HG03439 (cell line): ENCODE measurements at regions not wholly inside any gene's neighbourhood (a gene's known extent, or its start where the extent isn't known, plus 50 kb on each side); places are given as distances from the start of the nearest gene placed in this dataset.

Experiments
- ATAC-seq: cut with Tn5 transposase; IDR thresholded peaks from one replicate; pipeline ENCODE4 v1.9.1; 2021; ENCODE audit warnings: mild to moderate bottlenecking, moderate library complexity; ENCODE audit not compliant: unreplicated experiment

DNA sequence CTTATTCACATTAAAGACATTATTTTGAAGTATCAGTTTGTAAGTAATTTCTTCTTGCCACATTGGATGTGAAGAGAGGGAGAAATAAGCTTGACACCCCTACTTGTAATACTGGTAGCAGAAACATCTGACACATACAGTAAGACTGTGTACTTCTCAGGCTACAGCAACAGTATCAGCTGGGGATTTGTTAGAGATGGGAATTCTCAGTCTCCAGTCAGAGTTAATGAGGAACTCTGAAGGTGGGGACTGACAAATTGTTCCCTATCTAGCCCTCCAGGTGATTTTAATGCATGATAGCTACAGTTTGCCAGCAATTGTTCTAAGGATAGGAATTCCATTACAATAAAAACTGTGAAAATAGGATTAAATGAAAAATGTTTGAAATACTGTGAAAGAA lies 524.8 kb downstream of the PRR16 start:
- no peak for ATAC-seq

DNA sequence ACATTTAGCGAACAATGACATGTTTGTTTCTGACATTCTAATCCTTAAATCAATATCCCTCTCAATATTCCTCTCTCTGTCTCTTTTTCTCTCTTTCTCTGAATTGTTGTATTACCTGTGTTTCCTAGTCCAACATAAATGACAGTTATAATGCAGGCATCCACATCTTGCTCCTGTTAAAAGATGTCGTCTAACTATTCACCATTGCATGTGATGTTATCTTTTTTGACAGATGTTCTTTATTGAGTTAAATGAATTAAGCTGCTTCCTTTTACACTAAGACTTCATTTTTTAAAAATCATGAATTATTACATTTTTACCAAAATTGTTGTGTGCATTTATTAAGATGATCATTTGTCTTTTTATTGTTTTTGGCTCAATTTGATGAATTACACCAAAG lies 527.5 kb downstream of the PRR16 start:
- ATAC-seq: no peak

- ATAC-seq: no peak
Observed at GRCh38 chr5:120994112-120994511, 530.0 kb downstream of the PRR16 start.

DNA sequence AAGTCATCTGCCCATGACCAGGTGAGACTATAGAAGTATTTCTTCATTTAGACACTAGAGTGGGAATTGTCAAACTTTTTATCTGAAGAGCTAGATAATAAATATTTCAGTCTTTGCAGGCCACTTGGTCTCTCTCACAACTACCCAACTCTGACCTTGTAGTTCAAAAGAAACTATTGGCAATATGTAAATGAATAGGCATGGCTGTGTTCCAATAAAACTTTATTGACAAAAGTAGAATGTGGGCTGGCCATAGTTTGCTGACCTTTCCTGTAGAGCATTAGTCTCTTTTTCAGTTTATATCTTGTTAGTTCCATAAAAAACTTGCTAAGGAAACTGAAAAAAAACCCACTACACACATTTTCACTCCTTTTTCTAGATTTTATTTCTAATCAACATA lies 535.5 kb downstream of the PRR16 start:
- no peak for ATAC-seq

GRCh38 chr5:121006217-121006616 lies 542.1 kb downstream of the PRR16 start:
- ATAC-seq: no peak

- no peak for ATAC-seq
Observed at GRCh38 chr5:121008041-121008440, 543.9 kb downstream of the PRR16 start.

GRCh38 chr5:121009058-121009457 lies 545.0 kb downstream of the PRR16 start:
- no peak for ATAC-seq

GRCh38 chr5:121018004-121018403 lies 553.9 kb downstream of the PRR16 start:
- no peak for ATAC-seq

- ATAC-seq: no peak
Observed at GRCh38 chr5:121019106-121019505, 555.0 kb downstream of the PRR16 start.

DNA sequence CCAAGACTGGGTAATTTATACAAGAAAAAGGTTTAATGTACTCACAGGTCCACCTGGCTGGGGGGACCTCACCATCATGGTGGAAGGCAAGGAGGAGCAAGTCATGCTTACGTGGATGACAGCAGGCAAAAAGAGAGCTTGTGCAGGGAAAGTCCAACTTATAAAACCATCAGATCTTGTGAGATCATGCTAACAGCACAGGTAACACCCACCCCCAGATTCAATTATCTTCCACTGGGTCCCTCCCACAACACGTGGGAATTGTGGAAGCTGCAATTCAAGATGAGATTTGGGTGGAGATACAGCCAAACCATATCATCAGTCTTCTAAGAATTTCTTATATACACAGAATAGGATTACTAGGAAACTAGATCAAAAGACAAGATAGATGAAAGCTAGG lies 555.6 kb downstream of the PRR16 start:
- ATAC-seq: no peak

DNA sequence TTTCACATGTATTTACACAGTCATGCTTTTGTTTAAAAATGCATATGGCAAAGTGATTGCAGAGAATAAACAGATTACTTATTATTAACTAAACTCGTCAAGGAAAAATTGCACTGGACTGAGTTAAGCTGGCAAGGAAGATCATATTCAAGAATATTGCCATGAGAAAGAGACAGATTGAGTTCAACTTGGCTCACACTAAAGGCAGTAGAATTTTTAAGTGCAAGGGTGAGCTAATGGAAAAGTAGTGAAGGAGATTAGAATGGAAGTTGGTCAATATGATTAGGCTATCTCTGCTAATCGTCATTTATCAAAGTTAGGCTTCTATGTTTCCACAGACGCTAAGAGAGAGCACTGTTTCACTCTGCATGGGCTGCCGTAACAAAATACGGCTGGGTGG lies 557.6 kb downstream of the PRR16 start:
- no peak for ATAC-seq

DNA sequence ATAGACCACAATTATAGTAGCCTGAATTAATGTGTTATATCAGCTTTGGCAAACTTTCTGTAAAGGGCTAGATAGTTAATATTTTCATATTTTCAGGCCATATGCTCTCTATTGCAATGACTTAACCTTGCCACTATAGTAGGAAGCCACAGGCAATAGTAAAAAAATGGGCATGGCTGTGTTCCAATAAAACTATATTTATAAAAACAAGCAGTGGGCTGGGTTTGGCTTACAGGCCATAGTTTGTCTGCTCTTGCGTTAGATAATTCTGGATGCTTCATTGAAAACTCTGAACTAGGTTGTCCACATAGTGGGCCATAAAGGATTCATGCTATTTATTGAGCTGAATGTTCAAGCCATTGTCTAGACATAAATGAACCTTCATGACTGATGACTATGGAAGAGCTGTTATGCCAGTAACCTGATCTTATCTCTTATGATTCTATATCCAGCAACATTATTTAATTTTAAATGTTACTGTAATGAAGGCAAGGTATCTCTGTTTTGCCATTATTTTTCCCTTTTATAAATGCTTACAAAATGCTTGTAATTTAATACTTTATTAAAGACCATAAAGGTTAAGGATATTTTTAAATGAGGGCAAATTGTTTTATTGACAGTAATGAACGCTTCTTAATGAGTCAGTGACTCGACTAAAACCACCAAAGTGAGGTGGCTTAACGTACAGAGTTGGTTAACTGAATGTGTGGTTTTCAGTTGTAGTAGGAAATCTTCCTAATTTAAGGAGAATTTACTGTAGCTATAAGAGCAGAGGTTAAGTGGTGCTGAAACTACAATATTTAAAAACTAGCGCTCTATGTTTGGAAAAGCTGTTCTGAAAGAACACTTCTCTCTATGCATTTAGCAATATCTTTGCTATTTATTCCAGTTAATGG lies 560.6 kb downstream of the PRR16 start:
- ATAC-seq: no peak

DNA sequence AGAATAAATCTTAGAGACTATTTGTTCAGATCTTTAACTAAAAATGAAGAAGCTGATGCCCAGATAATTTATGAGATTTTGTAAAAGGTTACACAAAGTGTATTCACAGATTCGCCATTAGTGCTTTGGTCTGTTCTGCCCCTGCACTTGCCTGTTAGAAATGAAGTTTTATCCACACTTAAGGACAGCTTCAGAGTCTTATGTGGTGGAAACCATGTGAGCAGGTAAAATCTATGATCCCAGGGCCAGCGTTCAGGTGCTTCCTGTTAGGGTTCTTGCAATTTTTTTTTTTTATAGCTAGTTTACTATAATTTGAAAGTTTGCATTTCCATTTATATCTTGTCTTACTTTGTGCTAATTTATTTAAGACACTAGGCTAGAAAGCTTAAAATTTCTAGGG lies 561.6 kb downstream of the PRR16 start:
- ATAC-seq: no peak

GRCh38 chr5:121027636-121028035 lies 563.5 kb downstream of the PRR16 start:
- ATAC-seq: no peak

DNA sequence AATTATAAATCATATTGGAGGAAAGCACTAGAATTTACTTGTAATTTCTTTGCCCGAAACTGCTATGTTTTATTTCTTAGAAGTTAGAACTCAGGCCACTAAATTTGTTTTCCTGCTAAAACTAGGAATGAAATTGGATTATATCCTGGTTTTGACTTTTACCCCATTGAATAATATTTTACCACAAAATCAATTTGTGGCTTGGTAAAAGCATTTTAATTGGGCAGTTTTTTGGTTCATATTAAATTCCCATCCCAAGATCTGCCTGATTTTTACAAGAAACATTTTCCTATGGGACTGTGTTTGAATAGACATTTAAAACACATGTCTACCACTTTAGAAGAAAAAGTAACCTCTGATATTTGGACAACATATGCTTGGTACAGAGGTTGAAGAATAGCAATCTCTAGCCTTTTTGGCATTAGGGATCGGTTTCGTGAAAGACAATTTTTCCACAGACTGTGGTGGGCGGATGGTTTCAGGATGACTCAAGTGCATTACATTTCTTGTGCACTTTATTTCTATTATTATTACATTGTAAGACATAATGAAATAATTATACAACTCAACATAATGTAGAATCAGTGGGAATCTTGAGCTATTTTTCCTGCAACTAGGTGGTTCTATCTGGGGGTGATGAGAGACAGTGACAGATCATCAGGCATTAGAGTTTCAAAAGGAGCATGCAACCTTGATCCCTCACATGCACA lies 565.6 kb downstream of the PRR16 start:
- ATAC-seq: no peak

DNA sequence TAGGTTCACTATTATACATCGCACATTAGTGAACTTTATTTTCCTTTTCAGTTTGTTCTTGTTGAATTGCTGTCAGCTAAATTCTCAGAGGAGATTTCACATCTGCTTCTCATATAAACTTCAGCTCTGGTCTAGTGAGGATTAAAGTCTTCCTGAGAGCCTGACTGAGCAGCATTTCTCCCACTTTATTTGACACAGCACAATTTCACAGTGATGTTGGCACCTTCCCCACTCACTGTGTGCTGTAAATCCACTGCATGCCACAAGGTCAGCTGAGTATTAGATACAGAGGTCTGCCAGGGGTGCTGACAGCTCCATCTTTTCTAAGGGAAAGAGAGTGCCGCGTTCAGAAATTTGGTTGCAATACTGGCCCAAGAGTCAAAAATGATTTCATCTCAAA lies 567.4 kb downstream of the PRR16 start:
- ATAC-seq: no peak

DNA sequence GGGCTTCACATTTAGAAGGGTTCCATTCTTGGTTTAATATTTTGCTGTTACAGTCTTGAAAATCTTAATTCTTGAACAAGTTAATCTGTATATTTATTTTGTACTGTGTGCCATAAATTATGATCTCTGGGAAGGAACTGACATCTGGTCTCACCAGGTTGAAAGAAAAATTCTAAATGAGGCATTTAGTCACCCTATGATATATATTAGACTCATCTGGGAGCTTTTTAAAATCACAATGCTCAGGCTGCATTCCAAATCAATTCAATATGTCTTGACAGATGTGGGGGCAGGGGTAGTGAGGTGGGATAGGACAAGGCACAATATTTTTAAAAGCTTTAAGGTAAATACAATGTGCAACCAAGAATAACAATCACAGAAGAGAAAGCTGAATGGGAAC lies 569.2 kb downstream of the PRR16 start:
- no peak for ATAC-seq

- no peak for ATAC-seq
Observed at GRCh38 chr5:121038438-121038837, 574.3 kb downstream of the PRR16 start.

GRCh38 chr5:121049971-121050370 lies 585.9 kb downstream of the PRR16 start:
- no peak for ATAC-seq

DNA sequence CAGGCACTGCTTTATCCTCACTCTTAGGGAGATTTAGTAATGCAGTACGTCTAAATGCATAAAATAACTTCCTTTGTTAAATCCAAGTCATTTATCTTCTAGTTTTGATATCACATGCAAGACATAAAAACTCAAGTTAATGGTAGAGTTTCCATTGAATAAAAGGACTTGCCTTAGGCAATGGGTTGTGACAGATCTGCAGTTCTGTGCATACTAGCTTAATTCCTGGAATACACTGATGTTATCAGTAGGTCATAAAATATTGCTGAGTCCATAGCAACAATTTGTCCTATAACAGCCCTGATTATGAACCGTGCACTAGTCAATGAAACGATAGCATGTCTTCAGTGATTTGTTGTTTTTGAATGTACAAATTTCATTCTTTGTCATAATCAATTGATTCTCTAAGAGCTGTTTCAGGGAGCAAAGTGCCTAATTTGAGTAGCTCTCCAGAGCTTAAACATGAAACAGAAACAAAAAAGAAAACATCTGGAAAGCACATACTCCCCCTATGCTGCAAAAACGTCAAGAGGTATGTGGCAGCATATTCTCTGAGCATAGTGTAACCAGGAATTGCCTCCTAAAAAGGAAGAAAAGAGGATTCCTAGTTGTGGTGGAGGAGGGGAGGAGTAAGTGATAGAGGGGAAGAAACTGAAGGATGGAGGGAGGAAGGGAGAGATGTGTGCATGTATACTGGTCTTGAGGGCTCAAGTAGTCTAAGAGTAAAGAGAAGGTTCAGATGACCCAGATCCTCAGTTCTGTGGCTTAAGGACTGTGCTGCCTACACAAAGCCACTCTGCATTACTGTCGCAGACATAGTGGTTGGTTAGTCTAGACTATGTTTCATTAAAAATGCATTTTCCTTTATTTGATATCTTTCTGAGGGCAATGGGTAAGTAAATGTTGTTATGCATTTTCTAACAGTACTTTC lies 589.2 kb downstream of the PRR16 start:
- no peak for ATAC-seq

- no peak for ATAC-seq
Observed at GRCh38 chr5:121055586-121055985, 591.5 kb downstream of the PRR16 start.
